GM06990 (cell line): ENCODE measurements at regions not wholly inside any gene's neighbourhood (a gene's known extent, or its start where the extent isn't known, plus 50 kb on each side); places are given as distances from the start of the nearest gene placed in this dataset.
"Not testable (repeated sequence)": the region's sequence is repeated elsewhere in the genome, so short reads cannot be mapped to it uniquely, and the experiment has no call there.

ENCODE experiments used
- DNase-seq: peaks from one replicate; pipeline ENCODE4 v3.0.0-alpha.2; 2011; ENCODE audit not compliant: insufficient read length; ENCODE audit errors: extremely low read depth
- H3K27me3 ChIP-seq: replicated peaks from 2 replicates; pipeline ENCODE4 v1.6.0; 2011; ENCODE audit warnings: low read length; ENCODE audit not compliant: control insufficient read depth, insufficient read depth
- H3K36me3 ChIP-seq: 2 replicates; pipeline ENCODE4 v1.5.1; 2011; ENCODE audit warnings: low read length; ENCODE audit not compliant: control insufficient read depth, insufficient read depth
- H3K4me3 ChIP-seq: replicated peaks from 2 replicates; pipeline ENCODE4 v1.5.1; 2011; ENCODE audit warnings: low read depth, mild to moderate bottlenecking, control low read depth, low read length
- TF ChIP-seq, protein P1 (sequence below): IDR thresholded peaks from 2 replicates; pipeline ENCODE4 v1.5.1; 2011; ENCODE audit warnings: low read length, control low read depth, mild to moderate bottlenecking, inconsistent platforms; ENCODE audit not compliant: insufficient read depth, poor library complexity, severe bottlenecking

DNA sequence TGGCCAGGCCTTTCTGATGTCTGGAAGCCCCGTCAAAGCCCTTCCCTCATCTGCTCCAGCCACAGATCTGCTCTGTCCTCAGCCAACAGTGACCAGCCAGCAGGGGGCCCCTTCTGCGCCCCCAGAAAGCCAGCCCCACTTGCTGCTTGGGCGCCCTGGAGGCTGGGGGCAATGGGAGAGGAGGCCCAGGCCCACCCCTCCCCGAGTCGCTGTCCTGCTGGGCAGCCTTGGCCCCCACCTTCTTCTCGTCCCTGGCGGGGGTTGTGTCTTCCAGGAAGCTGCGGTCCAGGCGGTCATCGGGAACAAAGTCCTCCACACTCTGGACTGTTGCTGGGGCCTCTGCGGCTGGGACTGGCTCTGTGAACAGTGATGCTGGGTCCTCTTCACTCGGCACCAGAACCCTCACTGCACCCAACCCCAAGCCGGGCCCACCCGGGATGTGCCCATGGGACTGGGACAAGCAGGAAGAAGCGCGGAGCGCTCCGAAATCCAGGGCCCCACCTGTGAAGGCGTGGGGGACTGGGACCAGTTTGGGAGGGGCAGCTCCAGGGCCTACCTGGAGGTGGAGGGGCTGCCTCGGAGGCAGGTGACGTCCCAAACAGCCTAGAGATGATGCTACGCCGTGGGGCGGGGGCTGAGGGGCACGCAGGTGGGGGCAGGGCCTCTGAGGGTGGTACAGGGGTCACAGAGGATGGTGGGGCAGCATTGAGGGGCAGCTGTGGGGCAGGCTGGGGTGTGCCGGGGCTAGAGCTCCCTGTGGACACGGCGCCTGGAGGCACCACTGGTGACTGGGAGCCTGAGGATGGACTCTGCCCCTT lies 257.6 kb downstream of the ANKRD30B start:
- no peak overlapping the region for H3K4me3 ChIP-seq
- H3K36me3 ChIP-seq, result no peaks in the 10 kb centered on the region
- DNase-seq, result no peak
- no peaks in the 10 kb centered on the region for H3K27me3 ChIP-seq
- TF ChIP-seq, protein P1, sequence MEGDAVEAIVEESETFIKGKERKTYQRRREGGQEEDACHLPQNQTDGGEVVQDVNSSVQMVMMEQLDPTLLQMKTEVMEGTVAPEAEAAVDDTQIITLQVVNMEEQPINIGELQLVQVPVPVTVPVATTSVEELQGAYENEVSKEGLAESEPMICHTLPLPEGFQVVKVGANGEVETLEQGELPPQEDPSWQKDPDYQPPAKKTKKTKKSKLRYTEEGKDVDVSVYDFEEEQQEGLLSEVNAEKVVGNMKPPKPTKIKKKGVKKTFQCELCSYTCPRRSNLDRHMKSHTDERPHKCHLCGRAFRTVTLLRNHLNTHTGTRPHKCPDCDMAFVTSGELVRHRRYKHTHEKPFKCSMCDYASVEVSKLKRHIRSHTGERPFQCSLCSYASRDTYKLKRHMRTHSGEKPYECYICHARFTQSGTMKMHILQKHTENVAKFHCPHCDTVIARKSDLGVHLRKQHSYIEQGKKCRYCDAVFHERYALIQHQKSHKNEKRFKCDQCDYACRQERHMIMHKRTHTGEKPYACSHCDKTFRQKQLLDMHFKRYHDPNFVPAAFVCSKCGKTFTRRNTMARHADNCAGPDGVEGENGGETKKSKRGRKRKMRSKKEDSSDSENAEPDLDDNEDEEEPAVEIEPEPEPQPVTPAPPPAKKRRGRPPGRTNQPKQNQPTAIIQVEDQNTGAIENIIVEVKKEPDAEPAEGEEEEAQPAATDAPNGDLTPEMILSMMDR, result no peak

DNA sequence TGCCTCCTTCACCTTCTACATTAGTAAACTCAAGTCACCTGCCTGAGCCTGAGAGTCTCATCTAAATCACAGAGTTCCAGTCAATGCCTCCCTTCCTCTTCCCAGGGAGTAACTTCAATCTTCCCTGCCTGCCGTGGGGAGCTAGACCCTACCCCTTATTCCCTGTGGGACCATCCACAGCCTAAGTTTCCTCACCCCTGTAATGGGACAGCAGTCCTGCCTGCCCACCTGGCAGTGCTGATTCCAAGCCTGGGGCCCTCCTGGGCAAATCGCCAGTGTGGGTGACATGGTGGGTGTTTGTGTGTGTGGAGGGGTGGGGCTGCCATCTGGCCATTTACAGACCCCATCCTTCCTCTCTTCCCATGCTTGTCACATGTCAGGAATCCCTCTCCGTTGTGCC lies 258.6 kb downstream of the ANKRD30B start:
- not testable (repeated sequence) for H3K4me3 ChIP-seq, H3K27me3 ChIP-seq, DNase-seq, H3K36me3 ChIP-seq

DNA sequence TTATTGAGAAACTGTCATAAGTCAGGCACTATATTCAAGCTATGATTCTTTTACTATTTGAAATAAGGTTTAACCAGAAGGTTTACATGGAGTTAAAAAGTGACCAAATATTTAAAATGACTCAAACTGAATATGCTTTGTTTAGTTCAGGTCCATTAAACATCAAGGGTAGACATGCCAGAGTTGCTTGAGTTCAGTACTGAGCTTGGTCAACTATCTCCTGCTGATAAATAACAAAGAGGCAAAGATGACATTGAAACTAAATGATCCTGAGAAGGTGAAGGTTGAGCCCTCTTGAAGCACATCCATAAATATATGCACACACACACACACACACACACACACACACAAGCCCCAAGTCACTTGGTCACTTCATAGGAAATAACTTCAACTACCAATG lies 278.1 kb downstream of the ANKRD30B start:
- not testable (repeated sequence) for H3K36me3 ChIP-seq, DNase-seq, H3K27me3 ChIP-seq, H3K4me3 ChIP-seq

DNA sequence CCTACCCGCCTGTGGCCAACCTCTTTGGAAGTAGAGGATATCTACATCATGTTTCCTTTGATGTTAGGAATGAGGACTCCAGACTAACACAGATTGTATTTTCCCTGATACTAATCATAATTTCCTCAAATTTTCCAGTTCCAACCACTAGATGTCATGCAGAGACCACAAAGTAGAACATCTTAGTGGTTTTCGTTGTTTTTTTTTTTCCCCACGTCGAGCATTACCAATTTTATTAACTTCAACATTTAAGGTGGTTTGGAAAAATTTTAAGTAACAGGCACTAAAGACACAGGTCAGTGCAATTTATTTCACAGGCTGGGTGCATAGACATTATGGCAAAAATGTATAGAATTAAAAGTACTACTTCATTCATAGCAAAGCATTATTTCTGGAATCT lies 280.1 kb downstream of the ANKRD30B start:
- not testable (repeated sequence) for H3K4me3 ChIP-seq, H3K27me3 ChIP-seq, H3K36me3 ChIP-seq, DNase-seq

DNA sequence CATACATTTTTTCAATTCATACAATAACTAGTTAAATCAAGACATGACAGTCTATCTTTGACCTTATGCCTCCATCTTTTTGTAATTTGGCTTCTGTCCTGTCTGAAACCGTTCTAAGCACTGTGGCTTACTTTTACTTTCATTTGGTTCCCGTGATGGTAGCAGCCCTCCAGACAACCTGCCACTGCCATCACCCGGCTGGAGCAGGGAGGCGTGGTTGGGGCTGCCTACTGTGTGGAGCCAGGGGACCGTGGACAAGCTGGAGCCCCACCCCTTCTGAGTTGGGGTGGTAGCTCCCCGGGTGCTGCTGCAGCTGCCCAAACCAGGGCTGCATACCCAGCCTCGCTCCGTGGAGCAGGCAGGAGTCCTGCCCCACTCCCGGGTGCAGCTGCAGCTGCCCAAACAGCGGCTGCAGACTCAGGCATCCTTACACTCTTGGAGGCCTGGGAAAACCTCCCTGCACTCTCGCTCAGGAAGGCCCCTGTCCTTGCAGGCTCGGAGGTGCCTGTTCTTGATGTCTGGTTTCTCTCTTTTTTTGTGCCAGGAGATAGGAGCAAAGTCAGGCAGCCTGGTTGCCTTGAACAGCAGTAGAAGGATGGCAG lies 312.4 kb downstream of the ANKRD30B start:
- not testable (repeated sequence) for H3K36me3 ChIP-seq, H3K4me3 ChIP-seq, H3K27me3 ChIP-seq, DNase-seq

GRCh38 chr18:15061289-15061896 lies 313.4 kb downstream of the ANKRD30B start:
- H3K4me3 ChIP-seq, H3K27me3 ChIP-seq, H3K36me3 ChIP-seq, DNase-seq: not testable (repeated sequence)

- H3K4me3 ChIP-seq, H3K36me3 ChIP-seq, H3K27me3 ChIP-seq, DNase-seq: not testable (repeated sequence)
Observed at GRCh38 chr18:15066434-15066833, 318.5 kb downstream of the ANKRD30B start.

- not testable (repeated sequence) for H3K4me3 ChIP-seq, H3K36me3 ChIP-seq, DNase-seq, H3K27me3 ChIP-seq
Observed at GRCh38 chr18:15071311-15071710, 323.3 kb downstream of the ANKRD30B start.
